ENCODE measurements at regions not wholly inside any gene's neighbourhood (a gene's known extent, or its start where the extent isn't known, plus 50 kb on each side); places are given as distances from the start of the nearest gene placed in this dataset.

DNA sequence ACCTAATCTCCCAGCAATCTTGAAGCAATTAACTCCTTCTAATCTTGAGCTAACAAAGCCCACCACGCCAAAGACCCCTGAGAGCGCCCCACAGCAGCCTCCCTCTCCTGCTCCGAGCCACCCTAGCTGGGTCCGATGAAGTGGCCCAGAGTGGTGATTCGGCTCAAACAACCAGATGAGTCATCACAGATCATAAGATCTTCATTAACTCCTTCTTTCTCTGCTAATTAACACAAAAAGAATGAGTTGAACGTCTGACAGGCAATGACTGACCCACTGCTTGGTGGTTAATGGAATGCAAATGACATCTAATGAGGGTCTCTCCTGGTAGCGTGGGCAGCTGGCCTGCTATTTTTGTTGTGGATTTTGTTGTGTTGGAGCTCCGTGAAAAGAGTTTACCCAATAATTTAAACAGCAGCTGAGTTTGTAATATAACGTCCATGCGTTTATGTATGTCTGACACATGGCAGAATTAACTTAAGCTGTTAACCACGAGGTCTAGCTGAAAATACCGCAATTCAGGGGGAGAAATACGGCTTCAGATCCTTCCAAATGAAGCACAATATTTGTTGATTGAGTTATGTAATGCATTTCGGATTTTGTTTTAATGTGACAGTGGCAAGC, 161.4 kb downstream of the RAB11FIP2 start:
- no peak for DNase-seq
- Histone ChIP-seq H3K9me3 (ENCODE audit: control insufficient read depth, low read depth, low read length) (no peaks in the 10 kb centered on the region), H3K36me3 (ENCODE audit: control insufficient read depth, insufficient read depth, low read length) (no peaks in the 10 kb centered on the region), H3K27ac (ENCODE audit: low read length) (no peak overlapping the region), H3K27me3 (ENCODE audit: control insufficient read depth, insufficient read depth, low read length) (peaks cover 6% of the 10 kb centered on the region), H3K4me1 (ENCODE audit: control insufficient read depth, insufficient read depth, low read length) (no peaks in the 10 kb centered on the region), H3K4me3 (ENCODE audit: low read length) (no peak overlapping the region)
- WGBS (ENCODE audit: insufficient coverage, low lambda C conversion rate): no CpG with 5 or more reads among the region's 14 CpGs

DNA sequence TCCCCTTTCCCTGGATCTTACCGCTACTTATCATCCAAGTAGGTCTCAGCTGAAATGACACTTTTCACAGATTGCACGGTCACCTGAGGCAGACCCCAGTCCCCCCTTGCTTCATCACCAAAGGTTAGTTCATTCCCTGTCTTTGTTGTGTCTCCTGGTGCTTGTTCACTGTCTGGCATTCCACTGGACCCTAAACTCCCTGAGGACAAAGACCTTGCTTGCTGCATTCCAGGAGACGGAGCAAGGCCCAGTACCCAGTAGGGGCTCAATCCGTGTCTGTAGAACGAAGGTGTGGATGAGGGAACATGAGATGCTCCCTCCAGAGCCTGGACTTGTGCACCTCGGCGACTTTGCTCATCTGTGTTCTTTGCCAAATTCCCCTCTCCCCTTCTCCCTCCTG, 160.0 kb downstream of the RAB11FIP2 start:
- H3K27me3 ChIP-seq (ENCODE audit: control insufficient read depth, insufficient read depth, low read length): peaks cover 6% of the 10 kb centered on the region
- H3K4me1 ChIP-seq (ENCODE audit: control insufficient read depth, insufficient read depth, low read length): no peaks in the 10 kb centered on the region
- DNase-seq: no peak
- WGBS (ENCODE audit: insufficient coverage, low lambda C conversion rate): no CpG with 5 or more reads among the region's 7 CpGs
- no peaks in the 10 kb centered on the region for H3K36me3 ChIP-seq (ENCODE audit: control insufficient read depth, insufficient read depth, low read length)
- H3K9me3 ChIP-seq (ENCODE audit: control insufficient read depth, low read depth, low read length): no peaks in the 10 kb centered on the region
- H3K4me3 ChIP-seq (ENCODE audit: low read length): no peak overlapping the region
- H3K27ac ChIP-seq (ENCODE audit: low read length): no peak overlapping the region

DNA sequence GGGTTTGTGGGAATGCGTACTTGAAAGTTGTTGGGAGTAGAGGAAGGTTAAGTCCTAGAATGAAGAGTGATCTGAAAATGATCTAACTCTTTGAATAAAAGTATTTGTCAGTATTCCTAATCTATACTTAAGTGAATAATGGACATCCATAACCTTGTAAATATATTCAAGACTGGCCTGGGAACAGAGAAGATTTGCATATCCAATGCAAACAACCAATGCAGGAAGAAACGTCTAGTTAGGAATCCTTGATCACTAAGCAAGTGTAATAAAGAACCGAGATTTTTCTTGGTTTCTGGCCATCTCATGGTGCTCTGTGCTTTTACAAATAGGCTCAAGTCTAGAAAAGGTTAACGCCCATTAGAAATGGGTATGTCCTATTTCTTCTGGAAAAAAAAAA, 157.1 kb downstream of the RAB11FIP2 start:
- Histone ChIP-seq H3K36me3 (ENCODE audit: control insufficient read depth, insufficient read depth, low read length) (no peaks in the 10 kb centered on the region), H3K27ac (ENCODE audit: low read length) (no peak overlapping the region), H3K4me3 (ENCODE audit: low read length) (no peak overlapping the region), H3K4me1 (ENCODE audit: control insufficient read depth, insufficient read depth, low read length) (no peaks in the 10 kb centered on the region), H3K9me3 (ENCODE audit: control insufficient read depth, low read depth, low read length) (no peaks in the 10 kb centered on the region), H3K27me3 (ENCODE audit: control insufficient read depth, insufficient read depth, low read length) (peaks cover 9% of the 10 kb centered on the region)
- 100% methylated on average over 3 of the region's 4 CpGs for WGBS (ENCODE audit: insufficient coverage, low lambda C conversion rate)
- DNase-seq: no peak

DNA sequence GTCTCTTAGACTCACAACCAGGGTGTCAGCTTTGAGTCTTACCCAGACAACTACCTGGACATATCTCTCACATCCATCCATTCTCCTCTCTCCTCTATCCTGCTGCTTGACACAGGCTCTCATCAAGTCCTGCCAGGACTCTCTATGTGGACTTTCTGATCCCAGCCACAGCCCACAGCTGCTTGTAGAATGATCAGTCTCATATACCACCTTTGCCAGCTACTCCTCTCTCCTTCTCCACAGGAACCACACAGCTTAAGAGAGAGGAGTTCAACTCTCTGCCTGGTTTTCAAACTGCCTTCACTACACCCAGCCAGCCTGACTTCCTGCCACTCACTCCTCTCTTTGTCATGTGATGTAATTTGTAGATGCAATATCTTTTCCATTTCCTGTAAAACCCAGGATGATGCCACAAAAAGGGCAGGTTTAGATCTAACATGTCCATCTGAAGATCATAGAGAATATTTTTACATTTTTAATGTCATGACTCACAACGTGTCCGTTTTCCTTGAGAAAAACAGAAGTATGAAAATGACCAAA, 154.0 kb downstream of the RAB11FIP2 start:
- H3K27me3 ChIP-seq (ENCODE audit: control insufficient read depth, insufficient read depth, low read length): peaks cover 3% of the 10 kb centered on the region
- H3K9me3 ChIP-seq (ENCODE audit: control insufficient read depth, low read depth, low read length): no peaks in the 10 kb centered on the region
- no peak overlapping the region for H3K4me3 ChIP-seq (ENCODE audit: low read length)
- H3K36me3 ChIP-seq (ENCODE audit: control insufficient read depth, insufficient read depth, low read length): no peaks in the 10 kb centered on the region
- H3K4me1 ChIP-seq (ENCODE audit: control insufficient read depth, insufficient read depth, low read length): no peaks in the 10 kb centered on the region
- H3K27ac ChIP-seq (ENCODE audit: low read length): no peak overlapping the region
- WGBS (ENCODE audit: insufficient coverage, low lambda C conversion rate): no CpG with 5 or more reads among the region's 2 CpGs
- DNase-seq: no peak

DNA sequence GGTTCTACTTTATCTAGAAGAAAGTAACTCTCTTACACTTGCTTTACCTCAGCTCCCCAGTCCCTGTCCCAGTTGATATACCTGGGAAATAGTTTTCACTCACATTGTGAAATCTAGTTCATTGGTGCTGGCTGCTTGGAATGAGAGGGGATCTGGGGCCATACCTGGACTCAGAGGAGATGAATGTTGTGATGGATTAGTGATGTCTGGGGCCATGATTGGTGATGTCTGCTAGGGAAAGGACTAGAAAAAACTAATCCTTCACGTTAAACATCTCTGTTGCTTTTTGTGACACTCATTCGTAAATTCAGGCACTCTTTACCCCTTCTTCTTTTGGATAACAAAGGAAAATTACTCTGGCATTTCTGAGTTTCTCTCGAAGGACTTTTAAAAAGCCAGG, 152.4 kb downstream of the RAB11FIP2 start:
- H3K27me3 ChIP-seq (ENCODE audit: control insufficient read depth, insufficient read depth, low read length): peaks cover 6% of the 10 kb centered on the region
- WGBS (ENCODE audit: insufficient coverage, low lambda C conversion rate): 56% methylated on average over 2 of the region's 3 CpGs

DNA sequence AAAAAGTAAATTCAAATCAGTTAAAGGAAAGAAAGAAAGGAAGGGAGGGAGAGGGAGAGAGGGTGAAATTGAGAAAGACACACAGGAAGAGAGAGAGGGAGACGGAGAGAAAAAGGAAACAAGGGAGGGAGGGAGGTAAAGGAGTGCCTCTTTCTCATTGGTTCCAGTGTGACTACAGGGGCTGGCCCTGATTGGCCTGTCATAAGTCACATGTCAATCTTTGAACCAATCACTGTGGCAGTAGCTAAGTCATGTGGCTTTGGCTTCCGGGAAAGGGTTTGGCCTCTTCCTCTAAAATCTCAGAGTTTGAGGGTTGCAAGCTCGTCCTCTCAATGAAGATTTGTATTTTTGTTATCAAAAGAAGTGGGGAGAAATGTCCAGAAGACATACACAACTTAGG, 150.2 kb downstream of the RAB11FIP2 start:
- Histone ChIP-seq H3K36me3 (ENCODE audit: control insufficient read depth, insufficient read depth, low read length) (no peaks in the 10 kb centered on the region), H3K9me3 (ENCODE audit: control insufficient read depth, low read depth, low read length) (no peaks in the 10 kb centered on the region), H3K27me3 (ENCODE audit: control insufficient read depth, insufficient read depth, low read length) (peaks cover 6% of the 10 kb centered on the region), H3K4me3 (ENCODE audit: low read length) (no peak overlapping the region), H3K27ac (ENCODE audit: low read length) (no peak overlapping the region), H3K4me1 (ENCODE audit: control insufficient read depth, insufficient read depth, low read length) (no peaks in the 10 kb centered on the region)
- 80% methylated on average over 1 of the region's 3 CpGs for WGBS (ENCODE audit: insufficient coverage, low lambda C conversion rate)
- DNase-seq: no peak

More for the DNA sequence above, 152.4 kb downstream of the RAB11FIP2 start:
- Histone ChIP-seq H3K9me3 (ENCODE audit: control insufficient read depth, low read depth, low read length) (no peaks in the 10 kb centered on the region), H3K4me3 (ENCODE audit: low read length) (no peak overlapping the region), H3K27ac (ENCODE audit: low read length) (no peak overlapping the region), H3K36me3 (ENCODE audit: control insufficient read depth, insufficient read depth, low read length) (no peaks in the 10 kb centered on the region), H3K4me1 (ENCODE audit: control insufficient read depth, insufficient read depth, low read length) (no peaks in the 10 kb centered on the region)
- no peak for DNase-seq

DNA sequence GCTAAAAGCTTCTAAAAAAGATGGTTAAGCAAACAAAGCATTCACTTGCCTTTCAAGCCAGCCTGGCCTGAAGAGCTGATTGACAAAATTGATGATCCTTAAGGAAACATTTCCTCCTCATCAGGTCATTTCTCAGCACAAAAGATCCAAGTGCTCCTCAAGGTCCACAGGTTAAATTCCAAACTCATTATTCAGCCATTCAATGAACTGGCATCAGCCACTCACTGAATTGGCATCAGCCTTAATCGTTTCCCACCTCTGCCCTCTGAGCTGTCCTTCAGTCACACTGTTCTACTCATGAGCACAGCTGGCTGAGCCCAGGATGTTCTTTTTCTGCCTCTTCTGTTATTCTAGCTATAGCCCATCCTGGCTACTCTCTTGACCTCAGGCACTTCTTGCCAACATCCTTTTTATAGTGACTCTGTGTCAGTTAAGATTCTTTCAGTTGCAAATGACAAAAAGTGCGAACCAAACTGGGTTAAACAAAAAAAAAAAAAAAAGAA, 147.5 kb downstream of the RAB11FIP2 start:
- WGBS (ENCODE audit: insufficient coverage, low lambda C conversion rate): 88% methylated on average over 1 of the region's 2 CpGs
- H3K27ac ChIP-seq (ENCODE audit: low read length): no peak overlapping the region

DNA sequence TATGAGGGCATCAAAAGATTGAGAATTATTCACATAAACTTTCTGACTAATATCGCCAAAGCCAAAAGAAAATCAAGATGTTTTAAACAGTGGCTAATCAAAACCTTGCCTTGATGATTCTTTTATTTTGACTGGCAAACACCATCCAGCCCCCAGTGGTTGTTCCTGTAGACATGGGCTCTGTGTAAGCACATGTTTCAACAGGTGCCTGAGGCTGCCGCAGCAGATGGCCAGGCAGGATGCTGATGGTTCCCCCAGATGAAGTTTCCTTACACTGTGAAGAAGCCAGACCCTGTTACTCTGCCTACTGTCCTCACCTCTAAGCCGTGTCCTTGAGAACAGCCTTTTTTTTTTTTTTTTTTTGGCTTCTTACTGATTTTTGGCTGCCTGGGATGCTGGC, 146.5 kb downstream of the RAB11FIP2 start:
- Histone ChIP-seq H3K9me3 (ENCODE audit: control insufficient read depth, low read depth, low read length) (no peaks in the 10 kb centered on the region), H3K36me3 (ENCODE audit: control insufficient read depth, insufficient read depth, low read length) (no peaks in the 10 kb centered on the region), H3K27me3 (ENCODE audit: control insufficient read depth, insufficient read depth, low read length) (peaks cover 3% of the 10 kb centered on the region), H3K27ac (ENCODE audit: low read length) (no peak overlapping the region), H3K4me3 (ENCODE audit: low read length) (no peak overlapping the region), H3K4me1 (ENCODE audit: control insufficient read depth, insufficient read depth, low read length) (no peaks in the 10 kb centered on the region)
- DNase-seq: no peak
- WGBS (ENCODE audit: insufficient coverage, low lambda C conversion rate): 100% methylated on average over 1 of the region's 3 CpGs

More for the DNA sequence above, 147.5 kb downstream of the RAB11FIP2 start:
- no peaks in the 10 kb centered on the region for H3K36me3 ChIP-seq (ENCODE audit: control insufficient read depth, insufficient read depth, low read length)
- H3K4me1 ChIP-seq (ENCODE audit: control insufficient read depth, insufficient read depth, low read length): no peaks in the 10 kb centered on the region
- peaks cover 3% of the 10 kb centered on the region for H3K27me3 ChIP-seq (ENCODE audit: control insufficient read depth, insufficient read depth, low read length)
- H3K9me3 ChIP-seq (ENCODE audit: control insufficient read depth, low read depth, low read length): no peaks in the 10 kb centered on the region
- no peak overlapping the region for H3K4me3 ChIP-seq (ENCODE audit: low read length)
- DNase-seq: no peak

DNA sequence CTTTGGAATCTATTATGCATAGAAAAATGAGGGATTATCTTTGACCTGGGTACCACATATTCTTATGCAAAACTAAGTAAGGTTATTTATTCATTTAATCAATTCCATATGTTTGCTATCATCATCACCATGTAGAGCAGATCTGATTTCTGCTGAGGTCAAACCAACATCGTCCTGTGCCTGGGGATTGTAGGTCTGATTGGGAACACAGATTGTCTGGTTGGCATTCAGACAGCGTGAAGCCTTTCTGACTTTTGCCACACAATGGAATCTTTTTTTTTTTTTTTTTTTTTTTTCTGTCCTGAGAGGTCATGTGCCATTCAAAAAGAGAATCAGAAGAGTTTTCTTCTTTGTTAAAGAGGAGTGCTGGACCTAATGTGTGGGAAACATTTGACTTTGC, 142.9 kb downstream of the RAB11FIP2 start:
- WGBS (ENCODE audit: insufficient coverage, low lambda C conversion rate): no CpG with 5 or more reads among the region's 2 CpGs

DNA sequence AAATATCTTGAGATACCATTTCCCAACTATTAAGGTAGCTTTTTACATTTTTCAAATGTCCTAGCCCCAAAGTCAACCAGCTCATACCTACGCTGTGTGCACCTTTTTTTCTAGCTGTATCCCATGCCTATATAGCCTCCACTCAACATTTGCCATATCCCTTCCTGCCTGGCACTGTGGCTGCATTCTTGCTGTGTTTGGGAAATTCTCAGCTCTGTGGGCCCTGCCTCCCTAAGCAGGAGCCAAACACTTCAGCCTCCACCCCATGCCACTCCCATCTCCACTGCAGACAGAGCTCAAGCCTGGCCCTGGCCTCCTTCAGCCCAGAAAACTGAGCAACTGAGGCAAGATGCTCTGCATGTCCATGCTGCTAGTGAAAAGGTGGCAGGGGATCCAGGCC, 141.3 kb downstream of the RAB11FIP2 start:
- Histone ChIP-seq H3K9me3 (ENCODE audit: control insufficient read depth, low read depth, low read length) (no peaks in the 10 kb centered on the region), H3K4me1 (ENCODE audit: control insufficient read depth, insufficient read depth, low read length) (no peaks in the 10 kb centered on the region), H3K36me3 (ENCODE audit: control insufficient read depth, insufficient read depth, low read length) (no peaks in the 10 kb centered on the region), H3K27me3 (ENCODE audit: control insufficient read depth, insufficient read depth, low read length) (no peaks in the 10 kb centered on the region), H3K27ac (ENCODE audit: low read length) (no peak overlapping the region), H3K4me3 (ENCODE audit: low read length) (no peak overlapping the region)
- no peak for DNase-seq
- WGBS (ENCODE audit: insufficient coverage, low lambda C conversion rate): no CpG with 5 or more reads among the region's 1 CpG

More for the DNA sequence above, 142.9 kb downstream of the RAB11FIP2 start:
- no peak for DNase-seq
- Histone ChIP-seq H3K9me3 (ENCODE audit: control insufficient read depth, low read depth, low read length) (no peaks in the 10 kb centered on the region), H3K4me1 (ENCODE audit: control insufficient read depth, insufficient read depth, low read length) (no peaks in the 10 kb centered on the region), H3K36me3 (ENCODE audit: control insufficient read depth, insufficient read depth, low read length) (no peaks in the 10 kb centered on the region), H3K27ac (ENCODE audit: low read length) (no peak overlapping the region), H3K4me3 (ENCODE audit: low read length) (no peak overlapping the region), H3K27me3 (ENCODE audit: control insufficient read depth, insufficient read depth, low read length) (peaks cover 2% of the 10 kb centered on the region)

DNA sequence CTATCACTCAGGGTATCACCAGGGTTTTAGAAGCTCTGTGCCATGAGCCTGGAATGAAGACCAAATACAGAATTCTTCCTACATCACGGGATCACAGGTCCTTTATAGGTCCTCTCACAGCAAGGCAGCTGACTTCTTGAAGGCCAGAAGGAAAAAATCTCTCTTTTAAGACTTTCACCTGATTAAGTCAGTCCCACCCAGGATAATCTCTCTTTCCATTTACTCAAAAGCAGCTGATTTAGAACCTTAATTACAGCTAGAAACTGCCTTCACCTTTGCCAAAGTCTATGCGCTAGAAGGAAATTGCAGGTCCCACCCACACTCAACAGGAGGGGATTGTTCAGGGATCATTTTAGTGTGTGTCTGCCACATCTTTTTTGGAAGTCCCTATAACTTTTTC, 135.1 kb downstream of the RAB11FIP2 start:
- no peak for DNase-seq
- H3K27me3 ChIP-seq (ENCODE audit: control insufficient read depth, insufficient read depth, low read length): peaks cover 8% of the 10 kb centered on the region
- WGBS (ENCODE audit: insufficient coverage, low lambda C conversion rate): no CpG with 5 or more reads among the region's 2 CpGs

More for the DNA sequence above, 135.1 kb downstream of the RAB11FIP2 start:
- Histone ChIP-seq H3K36me3 (ENCODE audit: control insufficient read depth, insufficient read depth, low read length) (no peaks in the 10 kb centered on the region), H3K4me1 (ENCODE audit: control insufficient read depth, insufficient read depth, low read length) (no peaks in the 10 kb centered on the region), H3K27ac (ENCODE audit: low read length) (no peak overlapping the region), H3K4me3 (ENCODE audit: low read length) (no peak overlapping the region), H3K9me3 (ENCODE audit: control insufficient read depth, low read depth, low read length) (no peaks in the 10 kb centered on the region)
